ENCODE measurements at regions not wholly inside any gene's neighbourhood (a gene's known extent, or its start where the extent isn't known, plus 50 kb on each side); places are given as distances from the start of the nearest gene placed in this dataset.

- no peak for DNase-seq (ENCODE audit: low read depth, low spot score)
- POLR2A ChIA-PET: interaction anchor here (0.6 kb wide), 1 partner anchor 29 kb away, joined by 10 read pairs; no protein-coding TSS in a partner anchor
Measured at GRCh38 chr10:20963056-20963455, 65.9 kb upstream of the NEBL start.

GRCh38 chr10:20962165-20962564 is 65.1 kb upstream of the NEBL start:
- Histone ChIP-seq H3K4me1 (ENCODE audit: control insufficient read depth, insufficient read depth, low read length) (no peaks in the 10 kb centered on the region; the same call in 1 of the 2 replicates), H3K4me3 (ENCODE audit: low read depth in 2 of 2, low read length in 2 of 2) (no peak overlapping the region), H3K9me3 (ENCODE audit: control insufficient read depth, insufficient read depth, low read depth, low read length) (no peaks in the 10 kb centered on the region), H3K27ac (ENCODE audit: low read length) (no peak overlapping the region), H3K27me3 (ENCODE audit: control insufficient read depth, insufficient read depth, low read length) (no peaks in the 10 kb centered on the region), H3K36me3 (ENCODE audit: control insufficient read depth, insufficient read depth, low read length) (no peaks in the 10 kb centered on the region)
- no peak for ATAC-seq
- BruUV-seq (replicated peaks): no TSS peak
- ChIA-PET POLR2A (no interaction called here), CTCF (no interaction called here)
- DNase-seq (ENCODE audit: low read depth, low spot score): no peak
- in situ Hi-C loops (cut with HindIII; ENCODE audit: low pct_unique_long_range_greater_than_20kb, low sequenced_read_pairs) (no loop called here), intact Hi-C loops (cut with micrococcal nuclease; ENCODE audit: unreplicated experiment) (no loop called here)
- no peak for TF ChIP-seq CTCF (IDR thresholded peaks at IDR 0.05)

More at GRCh38 chr10:20963056-20963455, 65.9 kb upstream of the NEBL start:
- Histone ChIP-seq H3K36me3 (ENCODE audit: control insufficient read depth, insufficient read depth, low read length) (no peaks in the 10 kb centered on the region), H3K27me3 (ENCODE audit: control insufficient read depth, insufficient read depth, low read length) (no peaks in the 10 kb centered on the region), H3K9me3 (ENCODE audit: control insufficient read depth, insufficient read depth, low read depth, low read length) (no peaks in the 10 kb centered on the region), H3K27ac (ENCODE audit: low read length) (no peak overlapping the region), H3K4me3 (ENCODE audit: low read depth in 2 of 2, low read length in 2 of 2) (no peak overlapping the region), H3K4me1 (ENCODE audit: control insufficient read depth, insufficient read depth, low read length) (no peaks in the 10 kb centered on the region; the same call in 1 of the 2 replicates)
- no TSS peak for BruUV-seq (replicated peaks)
- intact Hi-C loops (cut with micrococcal nuclease; ENCODE audit: unreplicated experiment) (no loop called here), in situ Hi-C loops (cut with HindIII; ENCODE audit: low pct_unique_long_range_greater_than_20kb, low sequenced_read_pairs) (no loop called here)
- CTCF ChIA-PET: no interaction called here
- TF ChIP-seq, protein P1, sequence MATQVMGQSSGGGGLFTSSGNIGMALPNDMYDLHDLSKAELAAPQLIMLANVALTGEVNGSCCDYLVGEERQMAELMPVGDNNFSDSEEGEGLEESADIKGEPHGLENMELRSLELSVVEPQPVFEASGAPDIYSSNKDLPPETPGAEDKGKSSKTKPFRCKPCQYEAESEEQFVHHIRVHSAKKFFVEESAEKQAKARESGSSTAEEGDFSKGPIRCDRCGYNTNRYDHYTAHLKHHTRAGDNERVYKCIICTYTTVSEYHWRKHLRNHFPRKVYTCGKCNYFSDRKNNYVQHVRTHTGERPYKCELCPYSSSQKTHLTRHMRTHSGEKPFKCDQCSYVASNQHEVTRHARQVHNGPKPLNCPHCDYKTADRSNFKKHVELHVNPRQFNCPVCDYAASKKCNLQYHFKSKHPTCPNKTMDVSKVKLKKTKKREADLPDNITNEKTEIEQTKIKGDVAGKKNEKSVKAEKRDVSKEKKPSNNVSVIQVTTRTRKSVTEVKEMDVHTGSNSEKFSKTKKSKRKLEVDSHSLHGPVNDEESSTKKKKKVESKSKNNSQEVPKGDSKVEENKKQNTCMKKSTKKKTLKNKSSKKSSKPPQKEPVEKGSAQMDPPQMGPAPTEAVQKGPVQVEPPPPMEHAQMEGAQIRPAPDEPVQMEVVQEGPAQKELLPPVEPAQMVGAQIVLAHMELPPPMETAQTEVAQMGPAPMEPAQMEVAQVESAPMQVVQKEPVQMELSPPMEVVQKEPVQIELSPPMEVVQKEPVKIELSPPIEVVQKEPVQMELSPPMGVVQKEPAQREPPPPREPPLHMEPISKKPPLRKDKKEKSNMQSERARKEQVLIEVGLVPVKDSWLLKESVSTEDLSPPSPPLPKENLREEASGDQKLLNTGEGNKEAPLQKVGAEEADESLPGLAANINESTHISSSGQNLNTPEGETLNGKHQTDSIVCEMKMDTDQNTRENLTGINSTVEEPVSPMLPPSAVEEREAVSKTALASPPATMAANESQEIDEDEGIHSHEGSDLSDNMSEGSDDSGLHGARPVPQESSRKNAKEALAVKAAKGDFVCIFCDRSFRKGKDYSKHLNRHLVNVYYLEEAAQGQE (IDR thresholded peaks at IDR 0.05; ENCODE audit: insufficient read depth in 1 of 2, low read depth in 2 of 2, low read length in 1 of 2): no peak
- TF ChIP-seq SIN3A (IDR thresholded peaks at IDR 0.05; ENCODE audit: borderline replicate concordance, insufficient read depth, low read depth, low read length): no peak
- ATAC-seq: no peak

DNA sequence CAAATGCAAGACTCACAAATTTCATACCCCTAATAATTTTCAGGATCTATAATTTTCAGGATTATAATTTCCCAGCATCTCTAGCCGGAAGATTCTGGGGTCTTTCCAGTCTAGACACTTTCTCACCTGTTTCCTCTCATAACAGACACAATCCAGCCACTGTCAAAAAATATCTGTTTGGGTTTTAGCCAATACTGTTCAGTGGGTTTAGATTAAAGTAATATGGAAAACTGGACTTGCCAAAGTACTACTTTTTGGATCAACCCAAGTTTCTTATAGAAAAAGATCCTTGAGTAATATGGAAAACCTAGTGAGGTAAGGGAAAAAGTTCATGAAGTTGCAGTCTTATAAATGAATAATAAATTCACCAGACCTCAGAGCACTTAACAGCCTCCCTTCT is 62.1 kb upstream of the NEBL start:
- intact Hi-C loops (cut with micrococcal nuclease; ENCODE audit: unreplicated experiment): no loop called here
- in situ Hi-C loops (cut with HindIII; ENCODE audit: low pct_unique_long_range_greater_than_20kb, low sequenced_read_pairs): no loop called here
- Histone ChIP-seq H3K27me3 (ENCODE audit: control insufficient read depth, insufficient read depth, low read length) (no peaks in the 10 kb centered on the region), H3K4me3 (ENCODE audit: low read depth in 2 of 2, low read length in 2 of 2) (no peak overlapping the region), H3K9me3 (ENCODE audit: control insufficient read depth, insufficient read depth, low read depth, low read length) (no peaks in the 10 kb centered on the region), H3K36me3 (ENCODE audit: control insufficient read depth, insufficient read depth, low read length) (no peaks in the 10 kb centered on the region), H3K27ac (ENCODE audit: low read length) (no peak overlapping the region), H3K4me1 (ENCODE audit: control insufficient read depth, insufficient read depth, low read length) (no peaks in the 10 kb centered on the region; the same call in 1 of the 2 replicates)
- CTCF ChIA-PET: no interaction called here
- no peak for ATAC-seq
- no peak for DNase-seq (ENCODE audit: low read depth, low spot score)
- no peak for TF ChIP-seq TCF7L2 (IDR thresholded peaks at IDR 0.05; ENCODE audit: low read depth, low read length)
- TF ChIP-seq SIN3A (IDR thresholded peaks at IDR 0.05; ENCODE audit: borderline replicate concordance, insufficient read depth, low read depth, low read length): no peak
- TF ChIP-seq CTCF (IDR thresholded peaks at IDR 0.05): no peak
- POLR2A ChIA-PET: no interaction called here
- no TSS peak for BruUV-seq (replicated peaks)
